Endothelial cell of umbilical vein (primary cell): ENCODE measurements at regions not wholly inside any gene's neighbourhood (a gene's known extent, or its start where the extent isn't known, plus 50 kb on each side); places are given as distances from the start of the nearest gene placed in this dataset.

Experiments used
- BruUV-seq: library from RNA; stranded (reverse); fragments of 400-500 nt; replicated peaks from 2 replicates; lab custom pipeline; 2021; lab: Mats Ljungman, UMichigan
- CTCF ChIA-PET: fragments of 300-600, 350-600 bp; sonication (Branson Sonifier 250); formaldehyde crosslinking; loops from one replicate; lab custom pipeline; 2021; ENCODE audit warnings: antibody characterized with exemption, inconsistent platforms; lab: Charles Lee
- POLR2A ChIA-PET: fragments of 300-600, 350-600 bp; sonication (Branson Sonifier 250); formaldehyde crosslinking; loops from one replicate; lab custom pipeline; 2021; ENCODE audit warnings: antibody characterized with exemption, inconsistent platforms; lab: Charles Lee
- DNase-seq: peaks from one replicate; pipeline ENCODE4 v3.0.0-alpha.2; 2011; ENCODE audit warnings: low read depth, low spot score
- FAIRE-seq: peaks from 2 replicates; lab custom pipeline; 2011; peaks lifted over from hg19 to GRCh38; lab: Jason Lieb, UNC
- H2AFZ ChIP-seq: 2 replicates; pipeline ENCODE4 v1.6.0; 2012; ENCODE audit warnings: low read depth, low read length, control low read depth, inconsistent platforms
- H3K27ac ChIP-seq: 2 replicates; pipeline ENCODE4 v1.5.1; 2011; ENCODE audit warnings: low read depth, mild to moderate bottlenecking, control low read depth, low read length, moderate library complexity; ENCODE audit not compliant: insufficient read depth
- H3K27me3 ChIP-seq, 2 experiments: 2 replicates each; pipeline versions ENCODE4 v1.6.0 to v1.6.1; 2011; ENCODE audit warnings: low read length in 2 of 2, mixed read lengths in 1 of 2; ENCODE audit not compliant: control insufficient read depth in 2 of 2, insufficient read depth in 2 of 2
- H3K36me3 ChIP-seq, 2 experiments: 2 replicates in 1 of 2; 3 replicates in 1 of 2; pipeline ENCODE4 v1.5.1; 2011; ENCODE audit warnings: low read length in 2 of 2, mild to moderate bottlenecking in 1 of 2, moderate library complexity in 1 of 2; ENCODE audit not compliant: control insufficient read depth in 2 of 2, insufficient read depth in 2 of 2; ENCODE audit errors: extremely low read depth in 1 of 2
- H3K4me1 ChIP-seq: 3 replicates; pipeline ENCODE4 v1.5.1; 2011; ENCODE audit warnings: mild to moderate bottlenecking, low read length; ENCODE audit not compliant: control insufficient read depth, insufficient read depth; ENCODE audit errors: extremely low read depth
- H3K4me2 ChIP-seq: 2 replicates; pipeline ENCODE4 v1.6.1; 2011; ENCODE audit warnings: low read length, control low read depth, mixed read lengths; ENCODE audit not compliant: insufficient read depth
- H3K4me3 ChIP-seq, 3 experiments: fragments of 200-600 bp in 1 of 3; sonication (generic), shearing (Covaris generic) in 1 of 3; replicated peaks in 1 of 3; 2 replicates each; pipeline ENCODE4 v1.5.1; 2011 to 2016; ENCODE audit warnings: control low read depth in 3 of 3, low read length in 3 of 3, mild to moderate bottlenecking in 2 of 3, inconsistent platforms in 1 of 3, low read depth in 1 of 3, moderate library complexity in 1 of 3; ENCODE audit not compliant: insufficient read depth in 1 of 3
- H3K79me2 ChIP-seq: 2 replicates; pipeline ENCODE4 v1.6.0; 2012; ENCODE audit warnings: low read length, inconsistent platforms; ENCODE audit not compliant: control insufficient read depth, insufficient read depth
- H3K9ac ChIP-seq: replicated peaks from 2 replicates; pipeline ENCODE3; 2011; ENCODE audit warnings: low read length, control low read depth; ENCODE audit not compliant: insufficient read depth; ENCODE audit errors: extremely low read depth
- H3K9me1 ChIP-seq: replicated peaks from 3 replicates; pipeline ENCODE4 v1.6.0; 2011; ENCODE audit warnings: mild to moderate bottlenecking, low read length; ENCODE audit not compliant: control insufficient read depth, insufficient read depth; ENCODE audit errors: extremely low read depth
- H3K9me3 ChIP-seq: replicated peaks from 2 replicates; pipeline ENCODE4 v1.5.1; 2012; ENCODE audit warnings: low read length, inconsistent platforms; ENCODE audit not compliant: control insufficient read depth, insufficient read depth
- H4K20me1 ChIP-seq: replicated peaks from 2 replicates; pipeline ENCODE3; 2011; ENCODE audit warnings: mild to moderate bottlenecking, low read length; ENCODE audit not compliant: control insufficient read depth, insufficient read depth; ENCODE audit errors: extremely low read depth
- CTCF ChIP-seq, 2 donors: IDR thresholded peaks; 1 replicate in 1 of 2; 2 replicates in 1 of 2; pipeline ENCODE4 v1.5.1; 2011; ENCODE audit warnings: low read length in 2 of 2, mild to moderate bottlenecking in 2 of 2, moderate library complexity in 2 of 2, control low read depth in 1 of 2, inconsistent platforms in 1 of 2, low read depth in 1 of 2; ENCODE audit not compliant: insufficient read depth in 1 of 2; ENCODE audit errors: extremely low read depth in 1 of 2
- EZH2 ChIP-seq: IDR thresholded peaks from 2 replicates; pipeline ENCODE4 v1.6.1; 2012; ENCODE audit warnings: borderline replicate concordance, low read depth, mild to moderate bottlenecking, moderate library complexity, low read length, inconsistent platforms; ENCODE audit not compliant: severe bottlenecking
- FOS ChIP-seq: IDR thresholded peaks from 2 replicates; pipeline ENCODE4 v1.6.1; 2011; ENCODE audit warnings: mild to moderate bottlenecking, low read length, moderate library complexity, borderline replicate concordance; ENCODE audit not compliant: insufficient read depth
- GATA2 ChIP-seq: IDR thresholded peaks from 2 replicates; pipeline ENCODE4 v1.7.0; 2011; ENCODE audit warnings: low read depth, mild to moderate bottlenecking, moderate library complexity, mixed read lengths, low read length; ENCODE audit not compliant: insufficient read length, insufficient read depth
- JUN ChIP-seq: IDR thresholded peaks from 2 replicates; pipeline ENCODE4 v1.6.1; 2011; ENCODE audit warnings: borderline replicate concordance, low read depth; ENCODE audit not compliant: insufficient read length, insufficient read depth
- MAX ChIP-seq: IDR thresholded peaks from 2 replicates; pipeline ENCODE4 v1.6.1; 2011; ENCODE audit not compliant: insufficient read depth, insufficient read length
- MYC ChIP-seq: IDR thresholded peaks from one replicate; pipeline ENCODE4 v1.6.1; 2011; ENCODE audit warnings: mild to moderate bottlenecking, low read depth, low read length
- POLR2A ChIP-seq: IDR thresholded peaks from 2 replicates; pipeline ENCODE4 v1.6.1; 2012; ENCODE audit warnings: low read depth, mild to moderate bottlenecking, control low read depth, low read length
- POLR2AphosphoS5 ChIP-seq: IDR thresholded peaks from 2 replicates; pipeline ENCODE4 v1.6.1; 2012; ENCODE audit warnings: low read depth, mild to moderate bottlenecking, control low read depth, low read length, moderate library complexity; ENCODE audit not compliant: insufficient read depth
- dilution Hi-C: fragments of 300-500 bp; cut with MboI; formaldehyde crosslinking; loops from one replicate; pipeline ENCODE4 v1.15.0; 2019; ENCODE audit warnings: low sequenced_read_pairs; ENCODE audit not compliant: extremely low pct_ligation_motif_present
- intact Hi-C: fragments of 100-400 bp; cut with micrococcal nuclease; formaldehyde crosslinking; loops from one replicate; pipeline ENCODE4 v1.10.0; 2022

DNA sequence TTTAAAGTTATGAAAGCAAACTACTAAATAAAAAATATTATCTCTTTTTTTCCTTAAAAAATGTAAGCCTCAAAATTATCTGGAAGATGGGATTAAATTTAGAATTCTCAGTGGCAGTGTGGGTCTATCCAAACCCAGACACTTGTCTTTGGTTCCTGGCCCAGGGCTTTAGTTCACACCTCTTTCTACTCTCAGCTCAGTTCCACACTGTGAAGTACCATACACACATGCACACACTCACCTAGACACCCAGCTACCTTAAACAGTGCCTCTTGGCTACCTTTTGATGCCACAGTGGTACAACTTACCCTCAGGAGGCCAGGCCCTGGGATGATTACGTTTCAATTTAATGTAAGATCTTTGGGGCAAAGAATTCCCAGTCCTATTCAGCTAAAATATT lies 51.0 kb upstream of the TSC22D2 start:
- POLR2A ChIA-PET = no interaction called here
- DNase-seq = no peak
- H3K4me3 ChIP-seq = no peak overlapping the region
- no peaks in the 10 kb centered on the region for H3K79me2 ChIP-seq
- no peaks in the 10 kb centered on the region for H3K27me3 ChIP-seq
- no peaks in the 10 kb centered on the region for H3K9me3 ChIP-seq
- no peak overlapping the region for H3K4me2 ChIP-seq
- H3K27ac ChIP-seq = no peak overlapping the region
- H2AFZ ChIP-seq = no peak overlapping the region
- dilution Hi-C loops (no loop called here), intact Hi-C loops (no loop called here)
- H3K4me1 ChIP-seq = peaks cover 7% of the 10 kb centered on the region
- TF ChIP-seq CTCF (IDR thresholded peaks at IDR 0.05; ENCODE audit: extremely low read depth in 1 of 2, insufficient read depth in 1 of 2, low read depth in 1 of 2, low read length in 2 of 2) (no peak), POLR2A (no peak), MAX (no peak), POLR2AphosphoS5 (no peak)
- no peaks in the 10 kb centered on the region for H3K9me1 ChIP-seq
- H4K20me1 ChIP-seq = no peaks in the 10 kb centered on the region
- H3K36me3 ChIP-seq = no peaks in the 10 kb centered on the region
- CTCF ChIA-PET = interaction anchor here (0.9 kb wide), 1 partner anchor 138 kb away, joined by 3 read pairs; no protein-coding TSS in a partner anchor
- no peak overlapping the region for H3K9ac ChIP-seq
- no peak for FAIRE-seq
- no TSS peak for BruUV-seq

DNA sequence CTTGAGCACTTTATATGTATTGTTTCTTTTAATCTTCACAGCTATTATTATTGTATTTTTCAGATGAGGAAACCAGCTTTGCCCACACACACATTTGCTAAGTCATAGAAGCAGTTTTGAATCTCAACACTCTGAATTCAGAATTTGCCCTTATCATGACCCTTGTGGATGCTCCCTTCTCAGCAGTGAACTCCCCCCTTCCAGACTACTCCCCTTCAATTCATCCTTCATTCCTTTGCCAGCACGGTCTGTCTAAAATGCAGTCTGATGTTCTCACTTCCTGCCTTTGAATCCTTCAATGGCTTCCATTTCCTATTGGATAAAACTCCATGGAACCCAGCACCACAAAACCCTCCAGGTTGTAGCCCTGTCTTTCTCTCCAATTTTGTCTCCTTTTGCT lies 52.5 kb upstream of the TSC22D2 start:
- H3K4me1 ChIP-seq = peaks cover 14% of the 10 kb centered on the region
- H3K4me3 ChIP-seq = no peak overlapping the region
- H3K79me2 ChIP-seq = no peaks in the 10 kb centered on the region
- intact Hi-C loops (no loop called here), dilution Hi-C loops (no loop called here)
- no peaks in the 10 kb centered on the region for H3K9me3 ChIP-seq
- no peaks in the 10 kb centered on the region for H4K20me1 ChIP-seq
- peak; percentile 70 for FAIRE-seq
- no peak for DNase-seq
- H3K4me2 ChIP-seq = no peak overlapping the region
- no peak for TF ChIP-seq MYC
- TF ChIP-seq EZH2 = no peak
- TF ChIP-seq CTCF (IDR thresholded peaks at IDR 0.05; ENCODE audit: extremely low read depth in 1 of 2, insufficient read depth in 1 of 2, low read depth in 1 of 2, low read length in 2 of 2) = no peak
- no peak for TF ChIP-seq GATA2
- no peak for TF ChIP-seq FOS
- TF ChIP-seq POLR2A = no peak
- no peak for TF ChIP-seq JUN
- TF ChIP-seq POLR2AphosphoS5 = no peak
- no peak for TF ChIP-seq MAX
- POLR2A ChIA-PET = no interaction called here
- H3K9ac ChIP-seq = no peak overlapping the region
- CTCF ChIA-PET = interaction anchor here (0.6 kb wide), 1 partner anchor 18 kb away, joined by 5 read pairs; no protein-coding TSS in a partner anchor
- no TSS peak for BruUV-seq
- no peaks in the 10 kb centered on the region for H3K27me3 ChIP-seq
- H3K9me1 ChIP-seq = no peaks in the 10 kb centered on the region
- H3K36me3 ChIP-seq = no peaks in the 10 kb centered on the region
- peak overlapping the region; percentile 50 for H3K27ac ChIP-seq
- H2AFZ ChIP-seq = peak overlapping the region; percentile 95
